Hematopoietic multipotent progenitor cell treated with erythropoietin and hydrocortisone succinate and interleukin-3 and kit ligand, for 8 days (in vitro differentiated cells): ENCODE measurements at regions not wholly inside any gene's neighbourhood (a gene's known extent, or its start where the extent isn't known, plus 50 kb on each side); places are given as distances from the start of the nearest gene placed in this dataset.
A peak's percentile ranks its signal among the peaks of the same experiment; 100 is the strongest.

Source experiments
- DNase-seq: peaks from one replicate; pipeline ENCODE4 v3.0.0-alpha.2; 2015

- no peak for DNase-seq
Measured at GRCh38 chr9:78505546-78505945, 208.6 kb downstream of the PSAT1 start.

DNA sequence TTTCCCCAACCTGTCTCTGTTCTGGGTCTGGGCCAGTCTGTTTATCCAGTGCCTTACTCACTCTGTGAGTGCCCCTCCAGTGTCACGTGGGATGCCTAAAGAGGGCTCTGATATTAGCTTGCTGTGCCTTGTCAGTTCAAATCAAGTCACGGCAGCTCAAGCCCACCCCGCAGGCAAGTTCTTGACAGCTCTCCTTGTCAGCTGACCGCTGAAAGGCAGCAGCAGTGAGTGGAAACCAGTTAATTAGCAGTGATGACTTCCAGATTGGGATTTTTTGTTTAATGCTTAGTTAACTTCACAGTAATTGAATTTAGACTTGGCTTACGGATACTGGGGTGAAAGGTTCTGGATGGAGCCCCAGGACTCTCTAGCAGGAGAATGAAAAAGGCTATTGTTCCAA, 210.1 kb downstream of the PSAT1 start:
- no peak for DNase-seq

DNA sequence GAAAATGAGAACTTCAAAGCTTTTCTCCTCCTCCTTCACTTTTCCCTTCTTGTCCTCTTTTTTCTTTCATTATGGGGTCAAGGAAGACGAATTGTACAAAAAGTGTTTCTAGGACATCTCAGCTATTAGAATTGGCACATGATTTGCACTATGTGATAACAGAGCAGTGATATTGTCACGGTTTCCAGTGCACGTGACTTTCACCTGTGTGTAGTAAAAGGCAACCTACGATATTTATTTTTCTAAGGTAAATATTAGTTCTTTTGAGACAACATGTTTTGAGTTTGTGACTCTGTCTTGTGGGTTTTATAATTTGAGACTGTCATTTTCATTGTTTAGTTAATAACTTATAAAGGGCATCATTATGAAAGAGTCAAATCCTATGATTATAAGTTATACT, 213.1 kb downstream of the PSAT1 start:
- no peak for DNase-seq

DNA sequence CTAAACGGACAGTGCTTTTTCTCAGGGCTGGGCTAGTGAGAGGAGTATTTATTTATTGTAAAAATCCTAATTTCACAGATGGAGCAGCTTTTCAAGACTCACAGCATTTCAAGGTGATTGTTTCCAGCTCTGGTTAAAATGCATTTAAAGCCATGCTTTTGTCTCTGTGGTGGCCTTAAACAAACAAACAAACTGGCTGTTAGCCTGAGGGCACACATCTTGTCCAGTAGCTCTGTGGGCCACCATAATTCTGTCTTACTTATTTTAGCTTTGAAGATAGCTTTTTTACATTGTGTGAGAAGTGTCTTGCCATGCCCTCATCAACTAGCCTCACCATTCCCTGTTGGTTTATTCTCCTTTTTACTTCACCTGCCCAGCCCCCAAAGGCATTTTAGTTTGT, 218.2 kb downstream of the PSAT1 start:
- no peak for DNase-seq

DNA sequence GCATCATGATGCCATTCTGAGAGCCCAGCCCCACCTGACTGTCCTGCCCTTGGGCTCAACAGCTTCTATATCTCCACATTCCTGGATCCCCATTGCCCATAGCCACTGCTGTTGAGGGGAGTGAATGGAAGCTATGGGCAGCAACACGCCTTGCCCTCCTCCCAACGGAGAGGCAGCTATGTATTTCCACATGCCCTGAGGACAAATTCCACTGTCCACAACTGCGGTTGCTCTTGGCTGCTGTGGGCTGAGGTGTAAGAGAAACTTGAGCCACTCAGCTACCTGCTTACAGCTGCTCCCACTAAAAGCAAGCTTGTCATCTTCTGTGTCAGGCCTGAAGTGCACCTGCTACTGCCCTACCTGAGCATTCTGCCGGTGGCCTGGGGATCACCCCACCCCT, 222.9 kb downstream of the PSAT1 start:
- no peak for DNase-seq

DNA sequence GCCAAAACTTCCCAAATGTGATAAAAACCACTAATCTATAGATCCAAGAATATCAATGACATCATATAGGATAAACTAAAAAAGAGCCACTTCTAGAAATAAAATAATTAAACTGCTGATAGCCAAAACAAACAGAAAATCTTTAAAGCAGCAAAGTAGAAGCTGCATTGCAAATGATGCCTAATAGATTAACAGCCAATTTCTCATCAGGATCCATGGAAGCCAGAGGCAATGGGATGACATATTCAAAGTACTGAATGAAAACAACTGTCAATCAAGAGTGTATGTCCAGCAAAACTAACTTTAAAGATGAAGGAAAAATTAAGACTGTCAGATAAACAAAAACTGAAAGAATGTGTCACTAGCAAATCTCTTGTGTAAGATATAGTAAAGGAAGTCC, 224.8 kb downstream of the PSAT1 start:
- no peak for DNase-seq

DNA sequence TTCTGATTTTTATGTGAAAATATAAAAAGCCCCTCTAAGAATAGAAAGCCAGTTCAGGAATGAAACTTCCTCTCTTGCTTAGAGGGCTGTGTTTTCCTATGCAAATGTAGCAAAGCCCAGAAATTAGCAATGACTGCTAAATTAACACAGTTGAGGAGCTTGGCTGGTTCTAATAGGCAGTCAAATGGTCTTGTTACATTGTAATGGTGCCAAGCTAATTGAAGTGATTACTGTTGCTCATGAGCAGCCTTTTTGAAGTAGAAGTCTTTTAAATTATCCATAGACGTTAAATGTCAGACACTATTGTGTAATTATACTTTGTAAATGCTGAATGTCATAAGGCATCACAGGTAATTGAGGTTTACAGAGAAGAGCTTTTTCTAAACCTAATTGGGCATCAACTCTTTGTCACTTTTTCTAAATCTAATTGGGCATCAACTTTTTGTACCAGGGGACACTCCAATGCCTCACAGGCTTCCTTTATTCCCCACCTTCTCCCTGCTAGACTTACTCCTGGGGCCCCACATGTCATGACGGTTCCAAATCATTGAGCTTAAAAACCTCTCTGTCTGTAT, 229.1 kb downstream of the PSAT1 start:
- DNase-seq = no peak

- DNase-seq = no peak
Measured at GRCh38 chr9:78533500-78533899, 236.6 kb downstream of the PSAT1 start.

GRCh38 chr9:78539188-78539587, 242.3 kb downstream of the PSAT1 start:
- peak; percentile 42 for DNase-seq

DNA sequence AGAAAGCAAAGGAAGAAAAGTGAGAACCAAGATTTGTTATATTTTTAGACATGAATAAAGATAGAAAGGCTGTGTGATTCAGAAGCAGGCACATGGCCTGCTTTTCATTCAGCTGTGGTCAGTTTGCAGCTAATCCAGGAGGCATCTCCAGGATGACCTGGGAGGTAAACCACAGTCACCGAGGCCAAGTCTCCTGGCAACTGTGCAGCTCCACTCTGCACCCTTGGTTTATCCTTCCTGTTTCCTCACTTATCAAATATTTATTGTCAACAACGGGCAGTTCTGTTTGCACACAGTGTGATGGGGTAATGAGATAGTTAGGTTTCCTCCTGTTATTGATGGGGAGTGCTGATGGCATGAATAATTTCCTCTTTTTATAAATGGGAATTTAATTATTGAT, 243.0 kb downstream of the PSAT1 start:
- DNase-seq = no peak

- no peak for DNase-seq
Measured at GRCh38 chr9:78541868-78542443, 245.0 kb downstream of the PSAT1 start.

GRCh38 chr9:78542491-78543181, 245.7 kb downstream of the PSAT1 start:
- DNase-seq = no peak

DNA sequence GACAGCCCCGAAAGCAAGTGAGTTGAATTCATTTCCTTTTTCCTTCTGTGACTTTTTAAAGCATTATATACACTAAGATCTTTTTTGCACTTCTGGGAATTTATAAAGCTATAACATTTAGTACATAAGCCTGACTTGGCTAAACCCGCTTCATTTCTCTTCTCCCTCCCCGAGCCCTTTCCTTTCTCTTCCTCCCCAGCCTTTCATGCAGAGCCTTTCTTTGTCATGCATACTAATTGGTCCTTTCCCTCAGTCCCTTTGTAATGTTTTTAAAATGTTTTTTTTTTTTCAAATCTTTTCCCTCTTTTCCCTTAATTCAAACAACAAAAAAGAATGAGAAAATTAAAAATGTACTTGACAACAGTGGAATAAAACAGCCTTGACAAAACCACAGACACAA, 246.4 kb downstream of the PSAT1 start:
- no peak for DNase-seq

DNA sequence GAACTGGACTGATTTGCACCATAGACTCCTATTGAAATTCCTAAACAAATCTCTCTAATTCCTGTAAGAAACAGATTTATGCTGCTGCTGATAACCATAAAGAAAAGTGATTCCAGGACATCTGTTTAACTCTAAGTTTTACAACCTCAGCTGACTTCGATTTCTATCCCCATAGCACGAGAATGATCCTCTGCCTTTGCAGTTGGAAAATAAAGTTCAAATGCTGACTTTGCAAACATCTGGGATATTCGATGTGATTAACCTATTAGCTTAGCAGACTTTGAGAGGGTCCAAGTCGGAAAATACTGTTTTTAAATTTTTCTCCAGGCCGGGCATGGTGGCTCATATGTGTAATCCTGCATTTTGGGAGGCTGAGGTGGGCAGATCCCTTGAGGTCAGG, 247.3 kb downstream of the PSAT1 start:
- no peak for DNase-seq

DNA sequence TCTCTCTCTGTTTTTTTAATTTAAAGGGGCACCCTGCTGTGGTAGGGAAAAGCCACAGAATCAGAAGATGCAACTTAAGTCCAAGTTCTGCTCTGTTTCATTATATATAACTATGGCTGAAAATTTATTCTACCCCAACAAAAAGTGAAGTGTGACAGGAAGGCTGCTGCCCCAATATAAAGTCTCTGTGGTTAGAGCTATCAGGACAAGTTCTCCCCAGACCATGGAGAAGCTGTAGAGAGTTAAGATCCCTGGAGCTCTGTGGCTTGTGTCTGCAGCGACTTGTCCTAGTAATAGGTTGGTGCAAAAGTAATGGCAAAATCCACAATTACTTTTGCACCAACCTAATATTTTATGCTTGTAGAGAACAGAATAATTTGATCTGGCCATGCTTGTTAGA, 250.9 kb downstream of the PSAT1 start:
- DNase-seq = peak; percentile 18

GRCh38 chr9:78548670-78549069, 251.7 kb downstream of the PSAT1 start:
- DNase-seq = no peak

- DNase-seq = no peak
Measured at GRCh38 chr9:78549711-78550110, 252.8 kb downstream of the PSAT1 start.

DNA sequence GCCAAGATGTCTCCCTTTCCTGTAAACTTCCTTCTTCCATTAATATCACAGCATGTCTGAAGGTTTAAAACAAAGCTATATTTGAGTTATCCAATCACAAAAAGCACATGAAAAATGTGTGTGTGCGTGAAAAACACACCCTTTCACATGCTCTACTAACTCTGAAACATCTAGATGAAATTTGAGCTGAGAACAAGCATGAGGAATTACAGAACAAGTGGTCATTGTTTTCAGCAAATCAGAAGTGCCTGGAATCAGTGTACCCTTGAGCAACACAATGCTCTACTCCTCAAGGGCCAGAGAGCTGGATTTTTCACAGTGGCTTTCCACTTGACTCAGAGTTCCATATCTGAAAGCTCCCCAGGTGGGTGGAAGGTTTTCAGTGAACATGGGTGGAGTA, 255.9 kb downstream of the PSAT1 start:
- DNase-seq = no peak

DNA sequence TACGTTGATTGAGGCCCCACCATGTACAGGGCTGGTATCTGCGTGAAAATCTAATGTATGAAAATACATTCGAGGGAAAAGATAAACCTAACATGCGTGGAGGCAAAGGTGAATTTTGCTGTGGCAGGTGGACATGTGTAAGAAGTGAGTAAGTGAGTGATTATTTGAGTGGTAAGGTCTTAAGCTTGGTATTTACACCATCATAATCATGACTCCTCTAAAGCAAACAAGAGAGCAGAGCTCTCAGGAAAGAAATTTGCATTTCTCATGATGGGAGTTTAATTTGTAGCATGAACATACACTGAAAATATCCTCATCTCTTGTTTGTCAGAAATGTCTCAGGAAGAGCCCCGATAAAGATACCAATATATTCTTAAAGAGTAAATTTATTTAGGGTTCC, 260.6 kb downstream of the PSAT1 start:
- DNase-seq = no peak

DNA sequence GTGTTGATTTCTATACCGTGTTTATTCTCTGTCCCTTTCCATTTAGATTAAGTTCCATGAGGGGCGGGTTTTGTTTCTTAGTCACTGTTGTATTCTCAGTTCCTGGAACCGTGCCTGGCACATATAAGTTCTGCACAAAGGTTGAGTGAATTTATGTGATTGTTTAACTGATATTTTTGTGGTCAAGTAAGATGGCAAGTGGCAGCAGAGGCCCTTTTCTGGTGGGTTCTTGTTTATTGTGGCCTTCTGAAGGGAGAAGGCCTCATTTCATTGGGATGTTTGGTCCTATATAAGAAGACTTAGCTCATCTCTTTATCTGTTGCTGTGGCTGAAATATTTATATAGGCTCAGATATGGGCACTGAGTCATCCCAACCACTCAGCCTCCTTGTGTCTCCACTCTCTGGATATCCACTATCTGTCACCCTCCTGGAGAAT, 262.5 kb downstream of the PSAT1 start:
- DNase-seq = no peak

DNA sequence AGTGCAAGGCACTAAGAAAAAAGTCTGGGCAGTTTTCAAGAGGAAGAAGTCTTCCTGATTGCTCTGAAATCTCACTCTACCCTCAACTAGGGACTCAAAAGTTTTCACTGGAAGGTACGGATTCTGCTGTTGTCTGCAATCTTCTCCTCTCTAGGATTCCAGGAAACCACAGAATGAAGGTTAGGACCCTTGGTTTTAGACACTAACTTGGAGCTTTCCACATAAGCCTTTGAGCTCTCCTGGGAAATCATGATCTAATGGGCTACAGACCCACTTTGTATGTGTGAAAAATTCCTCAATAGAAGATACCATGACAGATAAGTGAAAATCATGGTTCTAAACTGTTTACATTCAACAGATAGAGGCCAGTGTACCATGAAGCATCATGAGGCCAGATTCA, 265.1 kb downstream of the PSAT1 start:
- no peak for DNase-seq

DNA sequence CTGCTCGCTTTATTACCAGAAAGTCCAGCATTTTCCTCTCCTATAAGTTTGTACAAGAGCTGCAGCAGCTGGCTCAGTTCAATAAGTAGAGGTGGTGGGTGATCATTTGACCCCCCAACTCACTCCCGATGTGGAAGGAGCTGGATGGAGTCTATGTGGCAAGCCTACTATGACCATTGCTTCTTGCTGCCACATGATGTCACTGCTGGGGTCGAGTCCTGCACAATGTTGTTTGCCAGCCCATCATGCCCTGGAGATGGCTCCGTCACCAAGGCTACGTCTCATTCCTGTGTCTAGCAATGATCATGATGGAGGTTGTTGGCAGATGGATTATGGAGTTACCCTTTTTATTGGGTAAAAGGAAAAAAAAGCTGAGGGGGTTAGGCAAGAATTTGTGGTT, 266.3 kb downstream of the PSAT1 start:
- DNase-seq = no peak

- no peak for DNase-seq
Measured at GRCh38 chr9:78565481-78565880, 268.6 kb downstream of the PSAT1 start.

DNA sequence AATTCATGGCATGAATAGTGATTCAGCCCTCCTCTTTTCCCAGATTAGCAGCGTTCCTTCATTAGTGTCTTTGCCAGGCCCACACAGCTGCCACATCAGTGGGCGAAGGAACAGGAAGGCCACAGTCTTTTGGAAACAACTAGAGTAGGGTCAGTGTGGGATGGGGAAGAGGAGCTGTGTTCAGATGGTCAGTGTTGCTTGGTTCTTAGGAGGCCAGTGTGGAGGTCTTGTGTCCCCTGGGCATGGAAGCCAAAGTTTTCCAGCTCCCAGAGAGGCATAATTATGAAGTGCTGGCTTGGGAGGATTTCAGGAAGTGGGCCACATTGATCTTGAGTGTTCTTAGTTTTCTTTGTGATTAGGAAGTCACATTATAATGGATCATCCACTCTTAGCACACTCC, 269.6 kb downstream of the PSAT1 start:
- DNase-seq = no peak
